ENCODE measurements at regions not wholly inside any gene's neighbourhood (a gene's known extent, or its start where the extent isn't known, plus 50 kb on each side); places are given as distances from the start of the nearest gene placed in this dataset.

- Histone ChIP-seq H3K27ac (peak overlapping the region; percentile 66 to 75), H3K9me3 (no peaks in the 10 kb centered on the region), H3K36me3 (no peaks in the 10 kb centered on the region), H3K4me3 (no peak overlapping the region), H3K27me3 (replicated peaks; ENCODE audit: insufficient read depth) (no peaks in the 10 kb centered on the region), H3K4me1 (ENCODE audit: control insufficient read depth in 1 of 2, low read depth in 2 of 2) (peaks cover 40 to 49% of the 10 kb centered on the region in 2 donors)
- DNase-seq (ENCODE audit: low spot score), result no peak
- no peak for TF ChIP-seq CTCF (IDR thresholded peaks at IDR 0.05)
- no peak for ATAC-seq (ENCODE audit: insufficient number of reproducible peaks, low FRiP score, low read depth)
Observed at GRCh38 chr20:50378170-50379000, 131.8 kb upstream of the PTPN1 start.

DNA sequence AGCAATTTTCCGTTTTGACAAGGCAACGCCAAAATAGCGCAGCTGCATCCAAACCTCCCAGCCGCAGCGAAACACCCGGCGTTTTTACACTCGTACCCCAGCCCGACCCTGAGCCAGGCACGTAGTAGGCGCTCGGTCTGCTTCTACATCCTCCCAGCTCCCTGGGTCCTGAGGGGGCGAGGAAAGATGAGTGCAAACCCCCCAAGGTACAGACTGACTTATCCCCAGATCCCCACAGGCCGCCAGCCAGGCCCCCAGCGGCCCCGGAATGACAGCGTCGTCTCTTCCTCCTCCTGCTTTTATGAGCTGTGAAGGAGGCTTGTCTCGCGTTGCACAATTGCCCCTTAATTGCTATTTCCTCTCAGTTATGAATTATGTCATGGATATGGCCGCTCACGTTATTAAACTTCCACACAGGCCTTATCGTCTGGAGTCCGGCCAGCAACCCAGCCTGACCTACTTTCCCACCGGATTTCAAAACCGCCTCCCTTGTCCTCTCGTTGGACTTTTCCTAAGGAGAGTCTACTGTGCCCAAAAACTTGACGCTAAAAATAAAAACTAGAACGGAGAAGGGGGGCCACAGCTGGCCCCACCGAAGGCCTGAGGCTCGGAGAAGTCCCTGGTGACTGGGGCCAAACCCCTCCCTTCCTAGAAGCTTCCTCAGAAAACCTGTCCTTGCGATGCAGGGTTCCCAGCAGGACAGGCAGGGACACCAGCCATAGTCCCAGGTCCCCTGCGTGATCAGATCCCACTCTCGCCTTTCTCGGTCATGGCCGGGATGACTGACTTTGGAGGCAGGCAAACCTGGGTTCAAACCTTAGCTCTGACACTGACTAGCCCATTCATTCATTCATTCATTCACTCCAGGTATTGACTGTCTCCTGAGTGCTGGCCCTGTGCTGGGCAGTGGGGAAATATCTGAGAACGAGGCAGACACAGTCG, 130.9 kb upstream of the PTPN1 start:
- Histone ChIP-seq H3K4me1 (ENCODE audit: control insufficient read depth in 1 of 2, low read depth in 2 of 2) (peaks cover 46 to 55% of the 10 kb centered on the region in 2 donors), H3K4me3 (peak overlapping the region; percentile 51)

GRCh38 chr20:50379991-50380696, 130.0 kb upstream of the PTPN1 start:
- no peaks in the 10 kb centered on the region for H3K9me3 ChIP-seq
- ATAC-seq (ENCODE audit: insufficient number of reproducible peaks, low FRiP score, low read depth), result no peak
- peaks cover 46 to 55% of the 10 kb centered on the region in 2 donors for H3K4me1 ChIP-seq (ENCODE audit: control insufficient read depth in 1 of 2, low read depth in 2 of 2)
- H3K4me3 ChIP-seq, result no peak overlapping the region
- peak overlapping the region; percentile 51 to 66 for H3K27ac ChIP-seq
- TF ChIP-seq CTCF (IDR thresholded peaks at IDR 0.05), result no peak
- no peak for DNase-seq (ENCODE audit: low spot score)
- no peaks in the 10 kb centered on the region for H3K27me3 ChIP-seq (replicated peaks; ENCODE audit: insufficient read depth)
- H3K36me3 ChIP-seq, result no peaks in the 10 kb centered on the region

More for the DNA sequence above, 130.9 kb upstream of the PTPN1 start:
- no peak for TF ChIP-seq CTCF (IDR thresholded peaks at IDR 0.05)
- peak overlapping the region; percentile 66 to 75 for H3K27ac ChIP-seq
- DNase-seq (ENCODE audit: low spot score), result peak; percentile 80
- no peaks in the 10 kb centered on the region for H3K36me3 ChIP-seq
- ATAC-seq (ENCODE audit: insufficient number of reproducible peaks, low FRiP score, low read depth), result peak; percentile 93
- no peaks in the 10 kb centered on the region for H3K9me3 ChIP-seq
- no peaks in the 10 kb centered on the region for H3K27me3 ChIP-seq (replicated peaks; ENCODE audit: insufficient read depth)

GRCh38 chr20:50380697-50381040, 129.5 kb upstream of the PTPN1 start:
- no peaks in the 10 kb centered on the region for H3K9me3 ChIP-seq
- H3K36me3 ChIP-seq, result no peaks in the 10 kb centered on the region
- no peak overlapping the region for H3K4me3 ChIP-seq
- DNase-seq (ENCODE audit: low spot score) (no peak), ATAC-seq (ENCODE audit: insufficient number of reproducible peaks, low FRiP score, low read depth) (no peak)
- H3K27ac ChIP-seq, result peak overlapping the region in 1 of 2 donors; percentile 66
- no peaks in the 10 kb centered on the region for H3K27me3 ChIP-seq (replicated peaks; ENCODE audit: insufficient read depth)
- peak; percentile 41 for TF ChIP-seq CTCF (IDR thresholded peaks at IDR 0.05)
- peaks cover 46 to 55% of the 10 kb centered on the region in 2 donors for H3K4me1 ChIP-seq (ENCODE audit: control insufficient read depth in 1 of 2, low read depth in 2 of 2)
